ENCODE measurements at regions not wholly inside any gene's neighbourhood (a gene's known extent, or its start where the extent isn't known, plus 50 kb on each side); places are given as distances from the start of the nearest gene placed in this dataset.
"Not testable (repeated sequence)": the region's sequence is repeated elsewhere in the genome, so short reads cannot be mapped to it uniquely, and the experiment has no call there.

- no peak for DNase-seq (ENCODE audit: low read depth in 2 of 2)
Measured at GRCh38 chr3:25895443-25895842, 105.6 kb downstream of the OXSM start.

GRCh38 chr3:25897019-25897418 lies 107.1 kb downstream of the OXSM start:
- DNase-seq (ENCODE audit: low read depth in 2 of 2), result no peak

- DNase-seq (ENCODE audit: low read depth in 2 of 2), result no peak
Measured at GRCh38 chr3:25899352-25900101, 109.6 kb downstream of the OXSM start.

GRCh38 chr3:25900161-25900560 lies 110.3 kb downstream of the OXSM start:
- no peak for DNase-seq (ENCODE audit: low read depth in 2 of 2)

- DNase-seq (ENCODE audit: low read depth in 2 of 2), result no peak
Measured at GRCh38 chr3:25901796-25902195, 111.9 kb downstream of the OXSM start.

GRCh38 chr3:25902586-25902985 lies 112.7 kb downstream of the OXSM start:
- DNase-seq (ENCODE audit: low read depth in 2 of 2), result no peak

GRCh38 chr3:25903371-25904129 lies 113.7 kb downstream of the OXSM start:
- DNase-seq (ENCODE audit: low read depth in 2 of 2), result no peak

GRCh38 chr3:25904206-25904605 lies 114.3 kb downstream of the OXSM start:
- DNase-seq (ENCODE audit: low read depth in 2 of 2), result no peak

GRCh38 chr3:25906132-25906906 lies 116.4 kb downstream of the OXSM start:
- no peak for DNase-seq (ENCODE audit: low read depth in 2 of 2)

GRCh38 chr3:25907081-25907480 lies 117.2 kb downstream of the OXSM start:
- no peak for DNase-seq (ENCODE audit: low read depth in 2 of 2)

GRCh38 chr3:25910105-25910504 lies 120.2 kb downstream of the OXSM start:
- no peak for DNase-seq (ENCODE audit: low read depth in 2 of 2)

- DNase-seq (ENCODE audit: low read depth in 2 of 2), result peak; percentile 3 to 8
Measured at GRCh38 chr3:25910997-25911396, 121.1 kb downstream of the OXSM start.

GRCh38 chr3:25911525-25912295 lies 121.8 kb downstream of the OXSM start:
- no peak for DNase-seq (ENCODE audit: low read depth in 2 of 2)

GRCh38 chr3:25913179-25913578 lies 123.3 kb downstream of the OXSM start:
- no peak for DNase-seq (ENCODE audit: low read depth in 2 of 2)

- no peak for DNase-seq (ENCODE audit: low read depth in 2 of 2)
Measured at GRCh38 chr3:25915673-25916072, 125.8 kb downstream of the OXSM start.

GRCh38 chr3:25916321-25916720 lies 126.4 kb downstream of the OXSM start:
- no peak for DNase-seq (ENCODE audit: low read depth in 2 of 2)

GRCh38 chr3:25931967-25932366 lies 142.1 kb downstream of the OXSM start:
- not testable (repeated sequence) for DNase-seq (ENCODE audit: low read depth in 2 of 2)

- DNase-seq (ENCODE audit: low read depth in 2 of 2), result no peak
Measured at GRCh38 chr3:25938566-25939325, 148.9 kb downstream of the OXSM start.

GRCh38 chr3:25940935-25941334 lies 151.0 kb downstream of the OXSM start:
- no peak for DNase-seq (ENCODE audit: low read depth in 2 of 2)

- DNase-seq (ENCODE audit: low read depth in 2 of 2), result no peak
Measured at GRCh38 chr3:25944329-25944728, 154.4 kb downstream of the OXSM start.

GRCh38 chr3:25945366-25945765 lies 155.5 kb downstream of the OXSM start:
- DNase-seq (ENCODE audit: low read depth in 2 of 2), result no peak
